NCI-H128 (cell line): ENCODE measurements at regions not wholly inside any gene's neighbourhood (a gene's known extent, or its start where the extent isn't known, plus 50 kb on each side); places are given as distances from the start of the nearest gene placed in this dataset.
A peak's percentile ranks its signal among the peaks of the same experiment; 100 is the strongest.

Source experiments
- DNase-seq: peaks from one replicate; lab custom pipeline; 2025; ENCODE audit not compliant: unreplicated experiment; lab: John Stamatoyannopoulos, UW

DNA sequence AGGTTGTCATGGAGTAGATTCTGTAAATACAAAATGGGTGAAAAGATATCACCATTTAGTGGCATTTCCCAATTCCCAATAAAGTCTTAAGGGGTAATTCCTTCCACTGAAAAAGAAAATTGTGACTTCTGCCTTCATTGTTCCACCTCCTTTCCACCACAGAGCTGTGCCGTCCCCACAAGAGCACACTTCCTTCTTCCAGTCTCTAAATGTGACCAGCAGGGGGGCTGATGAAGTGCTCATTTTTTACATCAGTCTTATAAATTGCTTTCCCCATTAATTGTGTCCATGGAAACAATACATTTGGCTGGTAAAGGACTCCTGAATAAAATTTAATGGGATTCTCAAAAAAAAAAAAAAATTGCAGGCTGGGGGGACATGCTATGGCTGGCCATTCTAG is 260.8 kb upstream of the PSMD7 start:
- DNase-seq, result no peak

DNA sequence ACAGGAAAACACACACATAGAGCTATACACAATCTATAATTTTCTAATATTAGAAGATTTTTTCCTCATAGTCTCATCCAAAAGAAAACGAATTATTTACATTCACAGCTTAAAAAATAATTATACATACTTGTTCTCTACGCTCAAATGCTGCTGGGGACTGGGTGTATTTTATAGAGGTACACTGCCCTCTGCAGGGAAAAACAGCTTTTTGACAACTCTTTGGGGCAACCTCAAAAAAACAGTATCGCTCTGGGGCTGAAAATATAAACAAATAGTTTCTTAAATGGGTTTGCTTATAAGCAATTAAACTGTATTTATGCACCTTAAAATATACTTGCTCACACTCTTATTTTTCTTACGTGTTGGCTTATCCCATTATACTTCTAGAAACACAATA is 261.8 kb upstream of the PSMD7 start:
- no peak for DNase-seq

DNA sequence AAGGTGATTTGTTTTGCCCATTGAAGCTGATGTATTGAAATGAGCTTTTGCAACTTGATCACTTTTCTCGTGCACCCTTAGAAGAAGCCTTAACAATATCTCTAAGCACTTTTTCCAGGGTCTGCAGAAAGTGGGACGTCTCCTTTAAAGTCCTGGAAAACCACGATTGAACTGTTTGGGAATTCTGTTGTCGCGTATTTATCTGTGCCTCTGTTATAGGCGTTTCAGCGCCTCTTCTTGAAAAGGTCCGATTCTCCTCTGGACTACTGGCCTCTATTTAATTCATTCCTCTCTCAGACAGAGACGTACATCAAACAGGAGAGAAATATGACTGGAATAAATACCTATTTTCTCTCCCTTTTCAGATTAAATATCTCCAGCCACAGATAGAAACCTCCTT is 262.4 kb upstream of the PSMD7 start:
- no peak for DNase-seq

DNA sequence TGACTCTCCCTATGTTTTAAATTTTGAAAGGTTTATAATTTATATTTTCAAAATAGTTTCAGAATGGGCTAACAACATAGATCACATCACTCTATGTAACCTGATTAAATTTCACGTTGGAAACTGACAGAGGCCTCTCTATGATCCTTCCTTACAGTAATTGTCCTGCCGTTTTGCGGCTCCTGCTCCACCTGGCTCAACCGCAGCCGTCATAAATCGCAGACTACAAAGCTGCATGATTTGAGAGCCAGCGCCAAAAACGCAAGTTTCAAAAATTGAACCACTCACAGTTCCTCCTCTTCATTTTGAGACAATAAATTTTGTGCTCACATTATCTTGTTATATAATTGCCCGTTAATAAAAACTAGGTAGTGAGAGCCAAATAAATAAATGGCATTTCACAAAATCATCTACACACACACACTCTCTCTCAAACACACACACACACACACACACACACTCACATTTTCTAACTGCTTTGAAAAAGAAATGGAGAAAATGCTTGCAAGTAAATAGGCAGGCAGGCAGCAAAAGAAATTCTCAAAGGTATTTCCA is 263.1 kb upstream of the PSMD7 start:
- DNase-seq, result no peak

DNA sequence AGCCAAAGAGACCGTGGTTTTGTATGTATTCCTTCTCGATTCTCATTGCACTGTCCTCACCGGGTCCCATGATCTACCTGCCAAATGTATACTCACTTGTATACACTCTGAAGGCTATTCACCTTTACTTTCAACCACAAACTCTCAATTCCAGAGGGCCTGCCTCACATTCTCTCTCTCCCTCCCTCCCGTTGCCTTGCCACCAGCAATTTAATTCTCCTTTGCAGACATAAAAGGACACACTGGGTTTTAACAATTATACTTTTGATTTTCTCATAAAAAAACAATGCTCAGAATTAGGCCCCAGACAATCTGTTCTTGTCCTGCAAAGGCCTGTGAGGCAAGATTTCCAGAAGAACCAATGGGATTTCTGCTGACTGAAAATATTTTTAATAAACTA is 265.1 kb upstream of the PSMD7 start:
- DNase-seq, result no peak

DNA sequence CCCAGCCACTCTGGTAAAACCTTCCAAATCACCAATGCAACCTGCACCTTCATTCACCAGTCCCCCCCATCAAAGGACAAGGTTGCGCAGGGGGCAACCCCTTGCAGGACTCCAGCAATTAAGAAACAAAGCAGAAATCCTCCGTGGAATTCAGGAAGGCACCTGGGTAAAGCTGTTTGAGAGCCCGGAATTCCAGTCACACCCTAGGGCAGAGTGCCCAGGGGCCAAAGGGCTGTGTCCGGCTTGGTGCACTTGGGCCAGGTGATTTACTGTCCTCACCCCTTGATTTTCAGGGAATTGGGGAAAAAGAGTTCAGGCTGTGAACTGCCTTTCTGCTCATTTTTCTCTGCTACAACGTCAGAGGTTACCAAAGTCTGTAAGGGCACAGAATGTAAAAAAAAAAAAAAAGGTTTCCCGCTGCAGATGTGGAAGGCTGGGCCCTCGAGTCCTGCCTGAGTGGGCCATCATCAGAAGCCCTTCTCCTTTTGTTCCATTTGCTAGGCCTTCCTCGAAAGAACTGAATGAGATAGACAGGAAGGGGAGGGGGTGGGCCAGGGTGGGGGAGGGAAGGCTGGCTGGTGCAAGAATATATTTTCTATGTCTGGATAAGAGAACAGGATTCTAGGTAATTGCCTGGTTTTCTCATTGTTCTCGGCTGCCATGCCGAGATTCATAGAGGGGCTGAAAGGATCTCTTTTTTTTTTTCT is 266.5 kb upstream of the PSMD7 start:
- DNase-seq, result no peak

DNA sequence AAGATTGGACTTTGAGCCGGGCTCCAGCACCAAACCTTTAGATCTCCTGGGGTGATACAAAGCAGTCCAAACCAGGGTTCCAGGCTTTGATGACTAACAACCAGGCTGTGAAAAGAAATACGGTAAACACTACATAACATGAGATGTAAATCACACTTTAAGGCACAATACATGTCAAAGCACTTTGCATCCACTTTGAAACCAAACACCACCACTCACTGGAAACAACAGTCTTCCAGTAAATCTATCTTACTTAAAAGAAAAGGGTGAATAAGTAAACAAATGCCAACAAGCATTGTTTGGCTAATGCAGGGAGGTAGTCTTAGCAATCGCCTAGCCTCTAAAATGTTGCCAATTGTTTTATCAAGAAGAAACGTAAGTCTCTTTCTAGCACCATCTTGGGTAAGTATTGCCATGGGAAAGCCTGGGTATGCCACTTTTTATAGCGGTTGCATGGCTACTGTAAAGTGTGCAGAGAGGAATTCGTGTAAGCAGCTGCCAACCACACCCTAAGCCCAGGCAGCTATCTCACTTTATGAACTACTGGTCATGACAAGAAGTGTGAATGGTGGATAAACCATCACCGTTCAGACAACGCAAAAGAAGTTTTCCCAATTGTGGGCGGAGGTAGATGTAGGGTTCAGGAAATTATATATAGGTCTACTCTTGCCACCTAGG is 267.4 kb upstream of the PSMD7 start:
- peak; percentile 58 for DNase-seq

DNA sequence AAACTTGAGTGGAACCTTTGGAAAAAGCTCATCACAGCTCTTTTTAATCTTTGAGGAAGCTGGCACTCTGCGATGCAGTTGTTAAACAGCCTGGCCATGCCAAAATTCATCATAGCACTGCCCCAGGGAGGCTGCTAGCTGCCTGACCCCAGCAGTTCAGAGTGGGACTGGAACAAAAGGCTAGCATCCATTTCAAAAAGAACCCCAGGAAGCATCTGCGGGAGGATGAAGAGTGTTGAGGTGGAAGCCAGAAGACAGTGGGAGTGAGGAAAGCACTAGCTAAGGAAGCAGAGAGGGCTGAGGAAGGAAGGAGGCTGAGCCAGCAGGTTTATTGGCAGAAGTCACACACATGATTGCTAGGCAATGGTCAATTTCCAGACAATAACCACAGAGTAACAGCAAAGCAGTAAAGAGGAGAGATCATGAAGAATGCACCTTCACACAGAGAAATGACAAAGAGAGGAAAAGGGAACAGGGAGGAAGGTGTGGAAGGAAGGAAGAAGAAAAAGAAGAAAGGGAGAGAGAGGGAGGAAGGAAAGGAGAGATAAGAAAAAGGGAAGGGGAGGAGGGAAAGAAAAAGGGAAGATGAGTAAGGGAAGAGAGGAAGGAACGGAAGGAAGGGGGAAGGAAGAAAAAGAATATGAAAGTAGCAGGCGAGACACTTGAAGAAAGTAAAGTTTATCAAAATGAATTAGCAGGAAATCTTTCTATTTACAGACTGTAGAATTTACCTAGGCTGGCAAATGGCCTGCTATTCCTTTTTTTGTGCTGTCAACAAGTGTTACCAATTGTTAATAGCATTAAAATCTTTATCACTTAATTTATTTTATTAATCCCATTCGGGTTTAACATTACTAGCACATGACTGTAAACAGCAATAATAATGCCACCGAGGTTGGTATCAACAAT is 270.0 kb upstream of the PSMD7 start:
- no peak for DNase-seq

DNA sequence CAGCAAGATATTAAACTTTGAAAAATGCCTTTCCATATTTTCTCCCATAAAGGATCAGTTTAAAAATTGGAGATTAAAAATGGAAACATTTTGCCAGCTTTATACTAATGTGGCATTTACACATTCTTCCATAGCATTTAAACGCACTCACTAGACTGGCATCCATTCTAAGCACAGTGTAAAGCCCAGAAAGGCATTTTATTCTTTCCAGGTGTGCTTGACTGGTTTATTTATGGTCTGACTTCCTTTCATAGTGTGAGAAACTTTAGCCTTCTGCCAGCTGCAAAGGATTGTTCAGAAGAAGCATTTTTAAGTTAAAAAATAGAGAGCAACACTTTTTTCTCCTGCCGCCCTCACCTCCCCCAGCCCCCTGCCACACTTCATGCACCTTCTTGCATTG is 271.7 kb upstream of the PSMD7 start:
- no peak for DNase-seq

DNA sequence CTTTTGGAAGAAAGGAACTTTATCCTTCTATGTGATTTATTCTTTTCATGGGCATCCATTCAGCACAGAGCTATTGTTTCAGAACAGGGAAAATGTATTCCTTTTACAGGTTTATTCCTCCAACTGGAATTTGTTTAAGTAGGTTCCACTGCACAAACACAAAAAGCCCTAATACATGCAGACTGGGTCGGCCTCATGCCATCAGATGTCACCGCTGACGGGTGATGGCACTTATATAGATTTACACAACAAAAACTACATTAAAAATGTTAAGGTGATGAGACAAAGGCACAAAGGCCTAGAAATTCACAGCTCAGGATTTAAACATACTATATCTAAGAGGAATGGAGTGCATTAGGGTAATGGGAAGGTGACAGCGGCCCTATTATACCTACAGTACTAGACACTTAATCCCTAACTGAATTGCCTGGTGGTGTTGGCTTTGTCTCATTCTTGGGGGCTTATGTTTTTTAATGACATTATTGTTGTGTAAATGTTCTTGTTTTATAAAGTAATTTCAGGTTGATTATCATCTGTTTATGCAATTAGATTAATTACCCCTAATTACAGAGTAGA is 276.4 kb upstream of the PSMD7 start:
- DNase-seq, result no peak

DNA sequence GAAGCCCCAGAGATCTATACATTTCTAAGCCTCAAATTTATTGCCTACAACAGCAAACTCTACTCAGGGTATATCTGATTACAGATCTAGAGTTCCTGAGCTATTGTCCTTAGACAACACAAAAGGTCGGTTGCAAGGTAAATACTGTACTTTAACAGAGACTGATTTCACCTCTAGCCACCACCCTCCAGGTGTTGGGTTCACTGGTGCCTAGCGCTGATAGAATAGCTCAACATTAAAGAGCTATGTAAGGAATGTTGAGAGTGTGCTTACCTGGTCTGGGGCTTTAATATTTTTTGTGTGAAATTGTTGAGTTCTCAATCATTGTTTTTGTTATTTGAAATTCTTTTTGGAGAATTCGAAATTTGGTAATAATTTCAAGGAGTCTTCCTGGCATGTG is 277.0 kb upstream of the PSMD7 start:
- no peak for DNase-seq

DNA sequence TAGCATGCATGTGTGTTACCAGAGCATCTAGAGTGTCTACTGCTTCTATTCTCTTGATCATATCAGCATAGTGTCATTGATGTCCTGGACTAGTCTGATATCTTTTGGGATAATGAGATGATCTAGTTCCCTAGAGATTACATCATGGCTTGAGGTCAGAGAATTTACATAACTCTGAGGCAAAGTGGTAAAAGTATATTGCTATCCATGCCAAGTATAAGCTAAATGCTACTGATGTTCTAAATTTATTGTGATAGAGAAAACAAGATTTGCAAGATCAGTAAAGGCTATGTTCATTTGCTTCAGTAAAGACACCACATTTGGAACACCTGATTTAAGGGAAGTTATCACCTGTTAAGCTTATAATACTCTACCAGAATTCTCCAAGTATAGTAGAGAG is 280.7 kb upstream of the PSMD7 start:
- DNase-seq, result no peak

DNA sequence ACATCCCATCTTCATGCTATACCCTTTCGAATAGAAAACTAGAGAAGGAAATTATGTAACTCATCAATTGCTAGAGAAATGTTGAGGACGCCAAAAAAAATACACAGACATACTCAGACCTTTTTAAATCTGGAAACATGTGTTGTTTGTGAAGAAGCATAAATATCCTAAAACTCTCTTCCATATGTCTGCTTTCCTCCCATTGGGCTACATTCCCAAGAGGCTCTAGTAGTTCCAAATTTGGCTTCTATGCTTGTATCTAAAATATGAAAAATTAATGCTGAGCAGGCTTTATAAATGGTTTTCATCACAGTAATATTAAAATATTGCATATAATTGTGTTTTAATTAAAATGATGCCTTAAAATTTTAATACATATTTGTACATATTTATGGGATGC is 297.9 kb upstream of the PSMD7 start:
- no peak for DNase-seq

DNA sequence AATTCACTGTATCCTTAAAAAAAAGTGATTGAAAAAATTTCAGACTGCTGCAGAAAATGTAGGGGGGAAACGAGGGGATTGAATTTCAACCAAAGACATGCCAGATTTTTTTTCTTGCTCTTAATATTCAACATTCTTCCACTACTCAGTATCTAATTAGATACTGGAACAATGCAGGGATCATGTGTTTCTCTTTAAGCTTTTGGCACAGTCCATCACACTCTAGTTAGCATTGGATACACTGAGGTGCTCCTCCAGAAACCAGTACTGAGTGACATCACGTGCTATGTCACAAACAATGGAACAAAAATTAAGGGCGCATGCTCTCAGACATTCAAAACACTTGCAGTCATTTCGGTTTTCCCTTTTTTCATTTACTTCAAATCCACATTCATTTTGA is 298.6 kb upstream of the PSMD7 start:
- DNase-seq, result no peak

DNA sequence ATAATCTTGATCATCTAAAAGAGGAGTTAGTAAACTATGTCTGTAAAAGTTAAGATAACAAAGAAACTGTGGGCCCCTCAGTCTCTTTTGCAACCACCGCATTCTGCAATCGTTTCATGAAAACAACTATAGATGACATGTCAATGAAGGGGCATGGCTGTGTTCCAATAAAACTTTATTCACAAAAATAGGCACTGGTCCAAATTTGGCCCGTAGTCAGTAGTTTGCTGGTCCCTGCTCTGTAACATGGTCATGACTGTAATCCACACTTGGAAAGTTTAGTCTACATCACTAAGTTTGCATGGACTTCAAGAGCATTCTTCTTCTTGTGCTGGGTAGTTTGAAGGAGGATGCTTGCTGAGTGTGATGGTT is 299.3 kb upstream of the PSMD7 start:
- DNase-seq, result no peak

DNA sequence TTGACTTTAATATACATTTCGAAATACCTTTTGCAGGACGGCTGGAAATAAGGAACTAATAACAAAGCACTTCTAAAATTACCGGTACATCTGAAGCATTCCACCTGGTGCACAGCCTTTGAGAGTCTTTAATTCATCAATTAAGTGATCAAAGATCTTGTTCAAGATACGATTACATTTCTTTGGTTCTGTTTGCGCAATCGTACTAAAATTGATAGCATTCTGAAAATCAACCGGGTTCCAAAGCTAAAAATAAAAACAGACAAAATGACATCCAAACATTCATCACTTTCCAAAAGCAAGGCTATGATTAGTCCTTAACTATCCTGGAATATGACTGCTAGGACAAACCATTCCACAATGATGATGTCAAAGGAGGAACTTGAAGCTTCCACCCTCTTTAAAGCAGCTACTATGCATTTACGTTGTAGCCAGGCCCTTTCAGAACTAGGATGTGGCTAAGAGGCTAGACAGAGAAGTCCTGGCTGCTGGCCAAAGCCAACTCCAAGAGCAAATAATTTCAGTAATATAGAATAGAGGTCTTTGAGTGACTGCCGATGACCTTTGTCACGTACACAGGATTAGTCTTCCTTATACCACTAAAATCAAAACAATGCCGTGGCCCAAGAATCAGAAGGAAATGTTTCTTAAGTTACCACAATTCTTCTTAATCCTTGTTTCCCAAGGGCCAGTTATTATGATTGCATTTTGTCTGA is 299.8 kb upstream of the PSMD7 start:
- no peak for DNase-seq

DNA sequence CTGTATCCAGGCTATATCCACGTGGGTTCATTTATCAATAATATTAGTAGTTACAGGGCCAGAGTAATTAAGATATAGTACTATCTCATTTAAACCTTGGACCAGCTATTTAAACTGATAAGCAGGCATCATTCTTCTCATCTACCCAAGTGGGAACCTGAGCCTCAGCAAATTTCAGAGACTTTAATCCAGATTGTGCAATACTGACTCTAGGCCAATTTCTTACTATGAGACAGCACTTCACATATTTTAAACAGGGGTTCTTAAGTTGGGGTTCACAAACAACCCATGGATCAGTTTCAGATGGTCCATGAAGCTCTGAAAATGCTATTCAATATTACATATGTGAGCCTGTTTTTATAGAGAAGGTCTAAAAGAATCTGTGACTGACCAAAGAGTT is 302.7 kb upstream of the PSMD7 start:
- DNase-seq, result no peak

DNA sequence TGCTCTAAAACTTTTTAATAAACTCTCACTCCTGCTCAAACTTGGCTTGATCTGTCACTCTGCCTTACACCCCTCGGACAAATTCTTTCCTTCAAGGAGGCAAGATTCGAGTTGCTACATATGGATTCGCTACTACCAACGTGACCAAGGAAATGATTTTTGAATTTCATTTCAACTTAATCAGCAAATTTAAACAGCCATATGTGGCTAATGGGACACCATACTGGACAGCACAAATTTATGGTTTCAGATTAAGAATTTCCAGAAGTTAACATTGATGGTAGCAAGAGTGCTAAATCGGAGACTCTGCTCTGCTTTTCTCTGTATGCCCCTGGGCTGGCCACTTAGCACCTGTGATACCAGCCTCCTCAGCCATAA is 318.2 kb upstream of the PSMD7 start:
- DNase-seq, result no peak

DNA sequence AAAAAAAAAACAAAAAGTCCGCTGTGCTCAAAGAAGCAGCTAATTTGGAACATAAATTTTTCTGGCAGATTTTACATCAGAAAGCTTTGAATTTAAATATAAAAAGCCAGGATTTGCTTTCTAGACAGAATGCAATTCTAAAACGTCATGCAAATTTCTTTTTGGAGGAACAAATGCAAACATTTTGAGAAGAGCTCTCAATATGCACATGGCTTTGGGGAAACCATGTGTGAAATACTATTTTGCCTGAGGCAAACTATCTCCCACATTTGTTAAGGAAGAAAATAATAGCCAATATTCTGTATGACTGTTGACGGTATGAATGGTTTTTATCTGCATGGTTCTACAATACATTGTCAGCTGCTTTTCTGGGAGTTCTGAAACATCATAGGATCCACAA is 320.0 kb upstream of the PSMD7 start:
- no peak for DNase-seq

DNA sequence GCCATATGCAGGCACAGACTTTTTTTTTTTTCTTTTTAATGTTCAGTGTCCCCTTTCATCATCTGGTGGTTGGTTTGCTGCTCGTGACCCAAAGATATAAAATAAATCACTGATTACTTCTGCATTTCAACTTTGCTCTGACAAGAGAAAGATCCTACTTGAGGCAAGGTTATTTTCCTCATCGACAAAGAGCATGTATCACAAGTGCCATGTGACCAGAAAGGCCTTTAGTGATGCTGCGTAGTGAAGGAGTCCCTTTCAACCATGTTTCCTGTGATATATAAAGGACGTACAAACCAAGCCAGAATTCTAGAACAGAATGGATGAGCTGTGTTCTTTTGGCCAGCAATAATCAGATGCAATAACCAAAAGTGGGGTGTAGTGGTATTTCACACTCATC is 323.4 kb upstream of the PSMD7 start:
- no peak for DNase-seq

DNA sequence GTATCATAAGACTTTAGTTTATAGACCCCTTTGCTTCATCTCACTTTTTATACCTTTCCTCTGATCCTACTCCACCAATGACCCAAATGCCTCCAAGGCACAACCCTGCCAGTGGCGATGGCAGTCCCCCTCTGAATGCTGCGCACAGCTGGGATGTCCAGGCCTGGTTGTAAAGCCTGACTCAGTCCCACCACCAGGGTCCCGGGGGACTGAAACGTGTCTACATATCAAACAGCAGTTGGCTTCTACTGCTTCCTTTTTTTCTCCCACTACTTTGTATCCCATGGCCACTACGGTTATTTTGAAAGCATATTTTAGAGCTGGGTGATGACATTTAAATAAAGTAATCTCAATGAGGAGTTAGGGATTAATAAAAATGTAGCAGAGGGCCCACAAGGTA is 329.8 kb upstream of the PSMD7 start:
- no peak for DNase-seq
